ENCODE measurements at regions not wholly inside any gene's neighbourhood (a gene's known extent, or its start where the extent isn't known, plus 50 kb on each side); places are given as distances from the start of the nearest gene placed in this dataset.

- no peak for DNase-seq (ENCODE audit: low read depth in 2 of 2)
Observed at GRCh38 chr7:12127455-12127854, 83.6 kb upstream of the TMEM106B start.

GRCh38 chr7:12130609-12131008 is 80.5 kb upstream of the TMEM106B start:
- DNase-seq (ENCODE audit: low read depth in 2 of 2): no peak

GRCh38 chr7:12131122-12131521 is 80.0 kb upstream of the TMEM106B start:
- no peak for DNase-seq (ENCODE audit: low read depth in 2 of 2)

- DNase-seq (ENCODE audit: low read depth in 2 of 2): no peak
Observed at GRCh38 chr7:12133865-12134264, 77.2 kb upstream of the TMEM106B start.

- no peak for DNase-seq (ENCODE audit: low read depth in 2 of 2)
Observed at GRCh38 chr7:12136523-12136922, 74.6 kb upstream of the TMEM106B start.

- DNase-seq (ENCODE audit: low read depth in 2 of 2): no peak
Observed at GRCh38 chr7:12137283-12137682, 73.8 kb upstream of the TMEM106B start.

GRCh38 chr7:12138421-12138820 is 72.7 kb upstream of the TMEM106B start:
- no peak for DNase-seq (ENCODE audit: low read depth in 2 of 2)

GRCh38 chr7:12139416-12139815 is 71.7 kb upstream of the TMEM106B start:
- DNase-seq (ENCODE audit: low read depth in 2 of 2): no peak

GRCh38 chr7:12146813-12147212 is 64.3 kb upstream of the TMEM106B start:
- DNase-seq (ENCODE audit: low read depth in 2 of 2): no peak

- no peak for DNase-seq (ENCODE audit: low read depth in 2 of 2)
Observed at GRCh38 chr7:12152196-12152918, 58.7 kb upstream of the TMEM106B start.

GRCh38 chr7:12154119-12154518 is 57.0 kb upstream of the TMEM106B start:
- DNase-seq (ENCODE audit: low read depth in 2 of 2): no peak

GRCh38 chr7:12157517-12157916 is 53.6 kb upstream of the TMEM106B start:
- DNase-seq (ENCODE audit: low read depth in 2 of 2): no peak

GRCh38 chr7:12158334-12159060 is 52.6 kb upstream of the TMEM106B start:
- DNase-seq (ENCODE audit: low read depth in 2 of 2): no peak

- DNase-seq (ENCODE audit: low read depth in 2 of 2): no peak
Observed at GRCh38 chr7:12161146-12161545, 49.9 kb upstream of the TMEM106B start.
